ENCODE measurements at regions not wholly inside any gene's neighbourhood (a gene's known extent, or its start where the extent isn't known, plus 50 kb on each side); places are given as distances from the start of the nearest gene placed in this dataset.

DNA sequence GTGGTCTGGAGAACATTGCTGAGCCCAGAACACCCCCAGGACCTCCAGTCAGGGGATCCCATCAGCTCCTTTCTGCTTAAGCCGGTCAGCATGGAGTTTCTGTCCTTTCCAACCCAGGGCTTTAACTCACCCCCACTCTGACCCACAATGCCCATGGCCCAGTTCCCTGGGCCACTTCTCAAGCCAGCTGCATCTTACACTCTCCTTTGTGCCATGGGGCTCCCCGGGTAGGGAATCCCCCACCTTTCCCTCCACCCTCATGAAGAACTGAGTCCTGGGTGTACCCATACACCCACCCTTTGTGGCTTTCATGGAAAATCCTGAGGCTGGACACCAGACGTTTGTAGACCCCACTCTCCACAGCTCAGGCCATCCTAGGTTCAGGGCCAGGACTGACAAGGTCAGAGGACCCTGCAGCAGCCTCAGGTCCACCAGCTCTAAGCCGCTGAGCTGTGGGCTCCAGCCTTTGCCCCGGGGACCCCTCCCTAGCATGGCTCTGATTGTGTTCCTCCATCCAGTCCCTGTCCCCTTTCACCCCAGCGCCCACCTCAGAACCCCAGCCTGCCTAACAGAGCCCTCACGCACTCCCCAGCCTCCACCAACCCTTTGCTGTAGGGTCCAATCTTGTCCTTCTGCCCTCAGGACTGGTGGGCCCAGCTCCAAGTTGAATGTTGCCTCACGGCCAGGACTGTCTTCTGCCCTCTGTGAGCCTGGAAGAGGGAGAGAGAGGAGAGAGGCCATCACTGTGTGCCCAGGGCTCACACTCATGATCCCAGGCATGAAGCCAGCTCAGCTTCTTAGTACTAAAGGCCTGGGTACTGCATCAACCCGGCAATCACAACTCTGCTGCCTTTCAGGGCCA is 394.8 kb downstream of the MATN1 start:
- H3K4me2 ChIP-seq, result no peak overlapping the region
- ATAC-seq (no peak), FAIRE-seq (no peak), DNase-seq (ENCODE audit: low read depth in 1 of 2, low spot score in 1 of 2) (no peak)
- H3K9me3 ChIP-seq, result no peaks in the 10 kb centered on the region
- POLR2A ChIA-PET, result no interaction called here
- H3K4me1 ChIP-seq, result no peaks in the 10 kb centered on the region
- no peak overlapping the region for H3K4me3 ChIP-seq
- TF ChIP-seq NPAS2 (CRISPR knock-in tag; IDR thresholded peaks at IDR 0.05; ENCODE audit: borderline replicate concordance) (no peak), GATA3 (IDR thresholded peaks at IDR 0.05; ENCODE audit: borderline replicate concordance) (no peak), HOXB13 (CRISPR knock-in tag; IDR thresholded peaks at IDR 0.05; ENCODE audit: low read depth) (no peak), CEBPB (IDR thresholded peaks at IDR 0.05) (no peak), RFX5 (IDR thresholded peaks at IDR 0.05) (no peak), MAFK (IDR thresholded peaks at IDR 0.05; ENCODE audit: partially characterized antibody) (no peak), MAZ (IDR thresholded peaks at IDR 0.05; ENCODE audit: borderline replicate concordance, low read depth, low read length) (no peak)
- CTCF ChIA-PET, result interaction anchor here (1.3 kb wide), 1 partner anchor 52 kb away, joined by 4 read pairs; no protein-coding TSS in a partner anchor
- WGBS (ENCODE audit: missing lambda C conversion rate), result 27% methylated on average over 8 of the region's 9 CpGs
- no peak overlapping the region for H3K27ac ChIP-seq

DNA sequence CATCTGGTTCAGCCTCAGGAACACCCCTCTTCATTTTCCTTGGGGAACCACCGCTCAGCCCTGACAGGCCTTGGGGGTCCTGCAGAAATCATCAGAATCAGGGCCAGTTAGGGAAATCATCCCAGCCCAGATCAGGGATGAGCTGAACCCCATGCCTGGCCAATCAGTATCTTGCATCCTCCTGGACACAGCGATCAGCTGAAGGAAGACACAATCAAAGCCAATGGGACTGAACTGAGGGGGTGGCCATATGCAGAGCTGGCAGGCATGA is 395.4 kb downstream of the MATN1 start:
- H3K27ac ChIP-seq, result no peak overlapping the region
- H3K4me3 ChIP-seq, result no peak overlapping the region
- FAIRE-seq (no peak), ATAC-seq (no peak), DNase-seq (ENCODE audit: low read depth in 1 of 2, low spot score in 1 of 2) (no peak)
- CTCF ChIA-PET, result interaction anchor here (1.3 kb wide), 1 partner anchor 53 kb away, joined by 4 read pairs; no protein-coding TSS in a partner anchor
- H3K4me1 ChIP-seq, result no peaks in the 10 kb centered on the region
- no peaks in the 10 kb centered on the region for H3K9me3 ChIP-seq
- POLR2A ChIA-PET, result no interaction called here
- TF ChIP-seq, protein P1, sequence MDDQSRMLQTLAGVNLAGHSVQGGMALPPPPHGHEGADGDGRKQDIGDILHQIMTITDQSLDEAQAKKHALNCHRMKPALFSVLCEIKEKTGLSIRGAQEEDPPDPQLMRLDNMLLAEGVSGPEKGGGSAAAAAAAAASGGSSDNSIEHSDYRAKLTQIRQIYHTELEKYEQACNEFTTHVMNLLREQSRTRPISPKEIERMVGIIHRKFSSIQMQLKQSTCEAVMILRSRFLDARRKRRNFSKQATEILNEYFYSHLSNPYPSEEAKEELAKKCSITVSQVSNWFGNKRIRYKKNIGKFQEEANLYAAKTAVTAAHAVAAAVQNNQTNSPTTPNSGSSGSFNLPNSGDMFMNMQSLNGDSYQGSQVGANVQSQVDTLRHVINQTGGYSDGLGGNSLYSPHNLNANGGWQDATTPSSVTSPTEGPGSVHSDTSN (IDR thresholded peaks at IDR 0.05), result no peak
- TF ChIP-seq RARB (CRISPR knock-in tag; IDR thresholded peaks at IDR 0.05) (no peak), ZNF302 (CRISPR knock-in tag; IDR thresholded peaks at IDR 0.05) (no peak), HOXA7 (CRISPR knock-in tag; IDR thresholded peaks at IDR 0.05) (no peak), TFCP2L1 (CRISPR knock-in tag; IDR thresholded peaks at IDR 0.05) (no peak), MYC (IDR thresholded peaks at IDR 0.05; ENCODE audit: borderline replicate concordance, low read length) (no peak), ZSCAN20 (CRISPR knock-in tag; IDR thresholded peaks at IDR 0.05) (no peak)
- TF ChIP-seq, protein P2, sequence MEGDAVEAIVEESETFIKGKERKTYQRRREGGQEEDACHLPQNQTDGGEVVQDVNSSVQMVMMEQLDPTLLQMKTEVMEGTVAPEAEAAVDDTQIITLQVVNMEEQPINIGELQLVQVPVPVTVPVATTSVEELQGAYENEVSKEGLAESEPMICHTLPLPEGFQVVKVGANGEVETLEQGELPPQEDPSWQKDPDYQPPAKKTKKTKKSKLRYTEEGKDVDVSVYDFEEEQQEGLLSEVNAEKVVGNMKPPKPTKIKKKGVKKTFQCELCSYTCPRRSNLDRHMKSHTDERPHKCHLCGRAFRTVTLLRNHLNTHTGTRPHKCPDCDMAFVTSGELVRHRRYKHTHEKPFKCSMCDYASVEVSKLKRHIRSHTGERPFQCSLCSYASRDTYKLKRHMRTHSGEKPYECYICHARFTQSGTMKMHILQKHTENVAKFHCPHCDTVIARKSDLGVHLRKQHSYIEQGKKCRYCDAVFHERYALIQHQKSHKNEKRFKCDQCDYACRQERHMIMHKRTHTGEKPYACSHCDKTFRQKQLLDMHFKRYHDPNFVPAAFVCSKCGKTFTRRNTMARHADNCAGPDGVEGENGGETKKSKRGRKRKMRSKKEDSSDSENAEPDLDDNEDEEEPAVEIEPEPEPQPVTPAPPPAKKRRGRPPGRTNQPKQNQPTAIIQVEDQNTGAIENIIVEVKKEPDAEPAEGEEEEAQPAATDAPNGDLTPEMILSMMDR (IDR thresholded peaks at IDR 0.05), result no peak
- TF ChIP-seq, protein P3, sequence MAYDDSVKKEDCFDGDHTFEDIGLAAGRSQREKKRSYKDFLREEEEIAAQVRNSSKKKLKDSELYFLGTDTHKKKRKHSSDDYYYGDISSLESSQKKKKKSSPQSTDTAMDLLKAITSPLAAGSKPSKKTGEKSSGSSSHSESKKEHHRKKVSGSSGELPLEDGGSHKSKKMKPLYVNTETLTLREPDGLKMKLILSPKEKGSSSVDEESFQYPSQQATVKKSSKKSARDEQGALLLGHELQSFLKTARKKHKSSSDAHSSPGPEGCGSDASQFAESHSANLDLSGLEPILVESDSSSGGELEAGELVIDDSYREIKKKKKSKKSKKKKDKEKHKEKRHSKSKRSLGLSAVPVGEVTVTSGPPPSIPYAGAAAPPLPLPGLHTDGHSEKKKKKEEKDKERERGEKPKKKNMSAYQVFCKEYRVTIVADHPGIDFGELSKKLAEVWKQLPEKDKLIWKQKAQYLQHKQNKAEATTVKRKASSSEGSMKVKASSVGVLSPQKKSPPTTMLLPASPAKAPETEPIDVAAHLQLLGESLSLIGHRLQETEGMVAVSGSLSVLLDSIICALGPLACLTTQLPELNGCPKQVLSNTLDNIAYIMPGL (CRISPR knock-in tag; IDR thresholded peaks at IDR 0.05; ENCODE audit: borderline replicate concordance), result no peak
- 57% methylated on average over 2 of the region's 2 CpGs for WGBS (ENCODE audit: missing lambda C conversion rate)
- no peak overlapping the region for H3K4me2 ChIP-seq

DNA sequence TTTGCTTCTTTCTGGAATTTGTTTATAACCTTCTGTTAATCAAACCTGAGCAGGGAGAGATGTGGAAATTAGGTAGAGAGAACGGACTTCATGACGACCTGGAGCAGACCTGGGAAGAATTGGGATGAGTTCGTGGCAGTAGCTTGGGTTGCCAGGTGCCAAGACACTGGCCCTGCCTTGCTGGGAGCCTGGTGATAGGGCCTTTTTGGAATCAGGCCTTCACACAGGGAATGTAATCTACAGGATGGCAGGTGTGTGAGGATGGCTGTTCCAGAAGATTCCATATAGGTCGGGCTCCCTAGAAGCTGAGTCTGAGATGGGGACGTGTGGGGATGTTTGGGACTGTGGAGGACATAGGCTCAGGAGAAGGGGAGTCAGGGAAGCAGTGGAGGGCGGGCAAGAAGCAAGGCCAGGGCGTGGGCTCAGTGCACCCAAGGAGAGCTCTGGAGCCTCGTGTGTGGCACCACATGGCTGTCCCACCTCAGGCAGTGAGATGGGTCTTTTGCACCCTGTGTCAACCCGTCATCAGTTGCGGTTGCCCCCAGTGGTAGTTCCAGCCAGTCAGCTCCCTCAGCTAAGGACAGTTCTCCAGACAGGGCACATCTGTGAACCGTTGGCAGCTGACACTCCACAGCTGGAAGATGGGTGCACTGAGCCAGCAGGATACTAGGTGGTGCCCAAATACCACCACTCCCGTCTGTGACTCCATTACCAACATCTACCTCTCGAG is 395.9 kb downstream of the MATN1 start:
- ChIA-PET CTCF (interaction anchor here (1.3 kb wide), 1 partner anchor 53 kb away, joined by 4 read pairs; no protein-coding TSS in a partner anchor), POLR2A (no interaction called here)
- DNase-seq (ENCODE audit: low read depth in 1 of 2, low spot score in 1 of 2), result no peak
- no peaks in the 10 kb centered on the region for H3K9me3 ChIP-seq
- H3K4me2 ChIP-seq, result no peak overlapping the region
- no peak overlapping the region for H3K4me3 ChIP-seq
- H3K27ac ChIP-seq, result no peak overlapping the region
- H3K4me1 ChIP-seq, result no peaks in the 10 kb centered on the region
- WGBS (ENCODE audit: missing lambda C conversion rate), result 15% methylated on average over 9 of the region's 13 CpGs
- no peak for ATAC-seq
- no peak for FAIRE-seq
- TF ChIP-seq BHLHE40 (IDR thresholded peaks at IDR 0.05; ENCODE audit: low read depth, low read length) (no peak), GATA3 (IDR thresholded peaks at IDR 0.05; ENCODE audit: borderline replicate concordance) (no peak), HEYL (CRISPR knock-in tag; IDR thresholded peaks at IDR 0.05) (no peak), JUN (IDR thresholded peaks at IDR 0.05) (no peak), MAZ (IDR thresholded peaks at IDR 0.05; ENCODE audit: borderline replicate concordance, low read depth, low read length) (no peak), CBX2 (IDR thresholded peaks at IDR 0.05; ENCODE audit: borderline replicate concordance, low read depth) (no peak), MYC (IDR thresholded peaks at IDR 0.05; ENCODE audit: borderline replicate concordance, low read length) (no peak), HOXB13 (CRISPR knock-in tag; IDR thresholded peaks at IDR 0.05; ENCODE audit: low read depth) (no peak), CHD4 (IDR thresholded peaks at IDR 0.05; ENCODE audit: borderline replicate concordance) (no peak)
- TF ChIP-seq, protein P4, sequence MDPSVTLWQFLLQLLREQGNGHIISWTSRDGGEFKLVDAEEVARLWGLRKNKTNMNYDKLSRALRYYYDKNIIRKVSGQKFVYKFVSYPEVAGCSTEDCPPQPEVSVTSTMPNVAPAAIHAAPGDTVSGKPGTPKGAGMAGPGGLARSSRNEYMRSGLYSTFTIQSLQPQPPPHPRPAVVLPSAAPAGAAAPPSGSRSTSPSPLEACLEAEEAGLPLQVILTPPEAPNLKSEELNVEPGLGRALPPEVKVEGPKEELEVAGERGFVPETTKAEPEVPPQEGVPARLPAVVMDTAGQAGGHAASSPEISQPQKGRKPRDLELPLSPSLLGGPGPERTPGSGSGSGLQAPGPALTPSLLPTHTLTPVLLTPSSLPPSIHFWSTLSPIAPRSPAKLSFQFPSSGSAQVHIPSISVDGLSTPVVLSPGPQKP (IDR thresholded peaks at IDR 0.05; ENCODE audit: low read depth, low read length), result no peak
- TF ChIP-seq, protein P5, sequence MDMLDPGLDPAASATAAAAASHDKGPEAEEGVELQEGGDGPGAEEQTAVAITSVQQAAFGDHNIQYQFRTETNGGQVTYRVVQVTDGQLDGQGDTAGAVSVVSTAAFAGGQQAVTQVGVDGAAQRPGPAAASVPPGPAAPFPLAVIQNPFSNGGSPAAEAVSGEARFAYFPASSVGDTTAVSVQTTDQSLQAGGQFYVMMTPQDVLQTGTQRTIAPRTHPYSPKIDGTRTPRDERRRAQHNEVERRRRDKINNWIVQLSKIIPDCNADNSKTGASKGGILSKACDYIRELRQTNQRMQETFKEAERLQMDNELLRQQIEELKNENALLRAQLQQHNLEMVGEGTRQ (IDR thresholded peaks at IDR 0.05), result no peak
